ENCODE measurements at regions not wholly inside any gene's neighbourhood (a gene's known extent, or its start where the extent isn't known, plus 50 kb on each side); places are given as distances from the start of the nearest gene placed in this dataset.

- DNase-seq (ENCODE audit: low read depth, low spot score), result no peak
Measured at GRCh38 chr4:177119691-177120090, 190.0 kb upstream of the NEIL3 start.

GRCh38 chr4:177123811-177124210 lies 185.9 kb upstream of the NEIL3 start:
- no peak for DNase-seq (ENCODE audit: low read depth, low spot score)
- no peak overlapping the region for H3K4me3 ChIP-seq (ENCODE audit: low read depth, low read length)
- no peak for TF ChIP-seq CTCF (IDR thresholded peaks at IDR 0.05; ENCODE audit: insufficient read depth, low read length, missing control alignments)
- CTCF ChIA-PET, result interaction anchor here (1.0 kb wide), 1 partner anchor 9 kb away, joined by 3 read pairs; no protein-coding TSS in a partner anchor
- POLR2A ChIA-PET, result no interaction called here

More at GRCh38 chr4:177119691-177120090, 190.0 kb upstream of the NEIL3 start:
- ChIA-PET POLR2A (interaction anchor here (0.8 kb wide), 1 partner anchor 118 kb away, joined by 3 read pairs; no protein-coding TSS in a partner anchor), CTCF (no interaction called here)
- no peak overlapping the region for H3K4me3 ChIP-seq (ENCODE audit: low read depth, low read length)
- TF ChIP-seq CTCF (IDR thresholded peaks at IDR 0.05; ENCODE audit: insufficient read depth, low read length, missing control alignments), result no peak

- H3K4me3 ChIP-seq (ENCODE audit: low read depth, low read length), result no peak overlapping the region
- CTCF ChIA-PET, result interaction anchor here (0.6 kb wide), 1 partner anchor 299 kb away, joined by 3 read pairs; no protein-coding TSS in a partner anchor
- POLR2A ChIA-PET, result no interaction called here
- no peak for TF ChIP-seq CTCF (IDR thresholded peaks at IDR 0.05; ENCODE audit: insufficient read depth, low read length, missing control alignments)
- no peak for DNase-seq (ENCODE audit: low read depth, low spot score)
Measured at GRCh38 chr4:177124349-177125064, 185.2 kb upstream of the NEIL3 start.

- ChIA-PET POLR2A (no interaction called here), CTCF (no interaction called here)
- TF ChIP-seq CTCF (IDR thresholded peaks at IDR 0.05; ENCODE audit: insufficient read depth, low read length, missing control alignments), result no peak
- no peak overlapping the region for H3K4me3 ChIP-seq (ENCODE audit: low read depth, low read length)
- no peak for DNase-seq (ENCODE audit: low read depth, low spot score)
Measured at GRCh38 chr4:177125656-177126055, 184.0 kb upstream of the NEIL3 start.

- CTCF ChIA-PET, result no interaction called here
- no peak for TF ChIP-seq CTCF (IDR thresholded peaks at IDR 0.05; ENCODE audit: insufficient read depth, low read length, missing control alignments)
- DNase-seq (ENCODE audit: low read depth, low spot score), result no peak
- H3K4me3 ChIP-seq (ENCODE audit: low read depth, low read length), result no peak overlapping the region
- POLR2A ChIA-PET, result no interaction called here
Measured at GRCh38 chr4:177127658-177128057, 182.0 kb upstream of the NEIL3 start.

- CTCF ChIA-PET, result no interaction called here
Measured at GRCh38 chr4:177128306-177128705, 181.4 kb upstream of the NEIL3 start.

More at GRCh38 chr4:177128306-177128705, 181.4 kb upstream of the NEIL3 start:
- POLR2A ChIA-PET, result no interaction called here
- no peak for DNase-seq (ENCODE audit: low read depth, low spot score)
- TF ChIP-seq CTCF (IDR thresholded peaks at IDR 0.05; ENCODE audit: insufficient read depth, low read length, missing control alignments), result no peak
- no peak overlapping the region for H3K4me3 ChIP-seq (ENCODE audit: low read depth, low read length)
